Middle frontal gyrus (tissue), 1 donor: ENCODE measurements at regions not wholly inside any gene's neighbourhood (a gene's known extent, or its start where the extent isn't known, plus 50 kb on each side); places are given as distances from the start of the nearest gene placed in this dataset.
"Not testable (repeated sequence)": the region's sequence is repeated elsewhere in the genome, so short reads cannot be mapped to it uniquely, and the experiment has no call there.

Source experiments
- DNase-seq: peaks from one replicate; pipeline ENCODE4 v3.0.0-alpha.2; 2015; ENCODE audit warnings: low spot score; ENCODE audit errors: extremely low spot score

DNA sequence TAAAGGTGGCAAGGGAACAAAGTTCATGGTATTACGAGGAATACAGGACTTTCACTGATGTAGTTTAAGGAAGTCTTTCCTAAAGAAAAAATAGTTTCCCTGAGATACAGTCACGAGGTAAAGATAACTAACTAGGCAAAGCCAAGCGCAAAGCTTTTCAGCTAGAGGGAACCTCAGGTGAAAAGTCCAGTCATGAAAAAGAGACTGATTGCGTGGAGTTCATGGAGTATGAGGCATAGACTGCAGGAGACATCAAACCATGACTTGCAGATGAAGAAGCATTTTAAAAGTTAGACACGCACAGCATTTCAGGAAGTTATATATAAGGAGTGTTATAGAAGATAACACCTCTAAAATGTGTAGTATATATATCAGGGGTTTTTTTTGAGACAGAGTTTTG lies 205.6 kb upstream of the ZNF184 start:
- DNase-seq = no peak

DNA sequence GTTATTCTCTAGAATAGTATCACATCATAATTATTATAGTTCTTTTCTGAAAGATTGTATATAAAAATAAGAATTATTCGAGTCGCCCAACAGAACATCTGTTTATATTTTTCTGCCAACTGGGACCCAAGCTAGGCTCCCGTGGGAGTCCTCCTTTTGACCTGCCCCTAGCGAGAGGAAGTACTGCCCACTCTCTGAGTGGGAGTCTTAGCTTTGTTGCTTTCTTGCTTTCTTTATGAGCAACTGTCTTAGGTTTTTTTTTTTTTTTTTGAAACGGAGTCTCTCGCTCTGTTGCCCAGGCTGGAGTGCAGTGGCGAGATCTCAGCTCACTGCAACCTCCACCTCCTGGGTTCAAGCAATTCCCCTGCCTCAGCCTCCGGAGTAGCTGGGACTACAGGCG lies 202.0 kb upstream of the ZNF184 start:
- DNase-seq = no peak

DNA sequence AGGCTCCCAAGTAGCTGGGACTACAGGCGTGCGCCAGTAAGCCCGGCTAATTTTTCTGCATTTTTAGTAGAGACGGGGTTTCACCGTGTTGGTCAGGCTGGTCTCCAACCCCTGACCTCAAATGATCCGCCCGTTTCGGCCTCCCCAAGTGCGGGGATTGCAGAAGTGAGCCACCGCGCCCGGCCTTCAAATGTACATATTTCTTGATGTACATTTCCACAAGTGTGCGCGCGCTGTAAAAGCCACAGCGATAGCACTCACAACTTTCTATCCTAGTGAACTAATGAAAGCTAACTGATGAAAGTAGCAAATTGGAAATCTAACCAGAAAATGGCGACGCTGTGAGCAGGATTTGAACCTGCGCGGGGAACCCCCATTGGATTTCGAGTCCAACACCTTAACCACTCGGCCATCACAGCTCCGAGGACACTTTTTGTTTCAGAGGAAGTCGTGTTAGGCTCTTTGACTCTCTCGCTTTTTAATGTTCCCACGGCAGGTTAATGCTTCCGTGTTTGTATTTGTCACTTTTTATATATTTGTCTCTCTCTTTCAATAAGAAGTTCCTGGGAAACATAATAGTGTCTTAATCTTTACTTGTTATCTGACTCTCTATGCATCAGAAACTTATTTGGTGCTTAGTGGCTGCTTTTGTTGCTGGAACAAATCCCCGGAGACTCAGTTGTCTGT lies 199.4 kb upstream of the ZNF184 start:
- DNase-seq = no peak

DNA sequence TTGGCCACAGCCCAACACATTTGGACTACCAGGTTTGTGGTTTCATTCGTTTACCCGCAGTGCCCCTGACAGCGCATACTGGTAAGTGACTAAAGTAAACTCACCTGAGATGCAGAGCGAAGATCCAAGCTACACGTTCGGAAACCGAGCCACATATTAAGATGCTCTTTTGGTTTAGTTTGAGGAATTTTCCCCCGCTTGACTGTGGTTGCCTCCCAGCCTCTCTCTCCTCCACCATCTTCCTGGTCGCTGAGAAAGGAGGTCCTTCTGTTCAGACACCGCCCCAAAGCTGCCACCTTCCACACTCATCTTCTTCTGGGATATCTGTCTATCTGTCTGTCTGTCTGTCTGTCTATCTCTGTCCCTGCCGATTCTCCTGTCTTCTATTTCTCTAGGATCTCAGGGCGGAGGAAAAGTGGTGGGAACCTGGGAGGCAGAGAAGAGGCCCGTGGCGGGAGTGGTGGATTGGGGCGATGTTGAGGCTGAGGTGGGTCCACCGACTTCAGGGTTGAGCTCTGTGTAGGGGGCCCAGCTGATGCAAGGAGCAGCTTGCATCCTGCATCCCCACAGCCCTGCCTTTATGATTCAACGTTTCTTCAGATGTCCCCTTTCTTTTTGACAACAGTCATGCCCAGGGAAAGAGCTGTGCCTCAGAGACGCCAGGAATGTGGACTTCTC lies 196.9 kb upstream of the ZNF184 start:
- DNase-seq = no peak

DNA sequence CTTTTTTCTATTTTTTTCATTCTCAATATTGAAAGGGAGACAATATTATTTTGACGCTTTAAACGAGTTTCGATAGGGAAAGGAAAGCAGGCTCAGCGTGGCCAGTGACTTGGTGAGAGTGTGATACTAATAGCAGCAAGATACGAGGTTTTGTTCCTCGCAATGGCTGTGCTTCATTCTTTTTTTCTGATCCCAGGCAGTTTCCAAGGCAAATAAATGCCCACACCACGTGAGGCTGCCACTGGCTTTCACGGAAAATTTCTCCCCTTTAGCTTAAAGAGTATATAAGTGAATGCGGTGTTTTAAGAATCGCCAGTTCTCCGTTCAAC lies 196.4 kb upstream of the ZNF184 start:
- DNase-seq = no peak

DNA sequence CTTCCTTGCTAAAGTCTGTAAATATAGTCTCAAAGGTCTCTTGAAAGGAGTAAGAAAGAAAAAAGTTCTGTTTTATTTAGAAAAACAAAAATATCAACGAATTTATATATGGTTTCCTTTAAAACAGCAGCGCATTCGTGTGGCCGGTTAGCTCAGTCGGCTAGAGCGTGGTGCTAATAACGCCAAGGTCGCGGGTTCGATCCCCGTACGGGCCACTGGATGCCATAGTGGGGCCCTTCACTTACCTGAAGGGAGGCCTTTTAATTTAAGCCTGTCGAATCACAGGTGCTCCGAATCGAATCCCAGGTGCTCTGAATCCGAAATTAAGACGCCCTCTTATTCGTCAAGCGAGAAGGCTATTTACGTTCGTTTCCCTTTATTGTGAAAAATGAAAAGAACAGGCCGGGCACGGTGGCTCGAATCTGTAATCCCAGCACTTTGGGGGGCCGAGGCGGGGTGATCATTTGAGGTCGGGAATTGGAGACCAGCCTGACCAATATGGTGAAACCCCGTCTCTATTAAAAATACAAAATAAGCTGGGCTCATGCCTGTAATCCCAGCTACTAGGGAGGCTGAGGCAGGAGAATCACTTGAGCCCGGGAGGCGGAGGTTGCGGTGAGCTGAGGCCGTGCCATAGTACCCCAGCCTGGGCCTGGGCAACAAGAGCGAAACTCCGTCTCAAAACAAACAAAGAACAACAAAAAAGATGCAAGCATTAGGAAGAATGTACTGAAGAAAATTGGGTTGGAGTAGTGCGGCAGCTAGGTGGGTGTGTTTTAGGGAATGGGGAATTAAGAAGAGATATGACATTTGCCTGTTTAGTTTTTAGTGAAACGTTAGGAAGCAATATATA lies 195.8 kb upstream of the ZNF184 start:
- DNase-seq = no peak

DNA sequence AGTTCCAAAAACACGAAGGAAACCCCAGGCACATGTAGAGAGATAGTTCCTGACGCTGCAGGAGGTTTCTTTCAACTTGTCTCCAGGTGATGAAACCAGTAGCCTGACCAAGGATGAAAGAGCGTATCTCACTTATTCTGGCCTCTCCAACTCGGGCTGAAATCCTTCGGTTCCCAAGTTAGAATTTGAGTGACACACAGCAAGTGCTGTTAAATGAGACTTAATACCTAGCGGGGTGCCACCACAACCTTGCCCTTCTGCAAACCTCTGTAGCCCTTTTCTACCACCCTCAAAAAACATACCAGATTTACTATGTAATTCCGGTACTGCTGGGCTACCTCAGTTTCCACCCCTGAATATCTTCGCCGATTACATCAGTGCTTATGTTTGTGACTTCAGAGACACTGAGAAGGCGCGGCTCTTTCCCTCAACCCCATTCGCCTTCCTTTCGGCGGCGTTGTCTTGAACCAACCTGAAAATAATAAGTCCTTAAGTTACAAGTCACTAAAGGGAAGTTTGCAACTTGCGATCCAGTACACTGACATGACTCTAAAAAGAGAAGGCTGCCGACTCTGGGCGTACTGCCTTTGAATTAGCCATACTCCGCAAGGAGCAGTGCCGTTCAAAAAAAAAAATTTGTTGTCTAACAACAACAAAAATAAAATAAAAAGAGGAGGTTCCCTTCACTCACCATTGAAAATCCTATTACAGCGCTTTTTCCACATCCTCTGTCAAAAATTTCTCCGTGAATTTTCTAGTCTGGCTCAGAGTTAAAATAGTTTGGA lies 194.9 kb upstream of the ZNF184 start:
- no peak for DNase-seq

DNA sequence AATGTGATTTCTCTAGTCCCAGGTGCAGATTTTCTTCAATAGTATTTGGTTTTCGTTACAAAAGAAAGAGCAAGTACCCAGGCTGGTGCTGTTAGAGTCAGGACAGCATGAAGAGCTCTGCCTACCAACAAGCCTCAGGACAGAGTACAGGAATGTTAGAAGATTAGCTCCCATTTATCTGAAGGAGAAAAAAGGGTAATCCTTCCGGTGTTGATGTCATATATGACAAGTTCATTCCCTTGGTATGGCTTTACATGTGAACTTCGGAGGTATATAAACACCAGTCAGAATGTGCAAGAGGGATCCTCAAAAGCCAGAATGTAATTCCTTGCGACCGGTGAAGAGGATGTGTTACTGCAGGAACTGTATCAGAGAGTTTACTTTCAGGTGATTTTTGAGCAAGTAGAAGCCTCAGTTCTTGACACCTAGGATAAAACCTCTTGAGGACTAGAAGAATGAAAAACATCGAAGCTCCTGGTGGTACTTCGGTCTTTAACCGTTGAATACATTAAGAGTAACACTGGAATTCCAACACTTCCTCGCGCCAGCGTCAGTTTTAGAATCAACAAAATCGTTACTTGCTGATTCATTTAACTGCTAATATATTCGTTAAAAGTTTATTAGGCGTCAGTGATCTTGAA lies 194.2 kb upstream of the ZNF184 start:
- no peak for DNase-seq

DNA sequence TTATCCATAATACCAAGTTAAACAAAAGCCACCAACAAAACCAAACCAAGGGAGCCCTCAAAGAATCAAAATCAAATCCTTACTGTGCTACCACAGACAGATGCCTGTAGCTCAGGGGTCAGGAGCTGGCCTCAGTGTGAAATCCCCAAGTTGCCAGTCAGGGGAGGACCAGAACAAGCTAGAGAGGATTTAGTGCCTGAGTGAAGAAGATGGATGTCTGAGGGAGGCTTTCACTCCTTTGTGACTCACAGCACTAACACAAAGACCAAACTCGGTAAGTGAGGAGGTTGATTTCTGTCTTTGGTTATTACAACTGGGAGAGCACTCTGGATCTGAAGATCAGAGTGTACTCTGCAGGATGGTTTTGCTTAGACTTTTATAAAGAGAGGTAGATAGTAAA lies 189.9 kb upstream of the ZNF184 start:
- no peak for DNase-seq

DNA sequence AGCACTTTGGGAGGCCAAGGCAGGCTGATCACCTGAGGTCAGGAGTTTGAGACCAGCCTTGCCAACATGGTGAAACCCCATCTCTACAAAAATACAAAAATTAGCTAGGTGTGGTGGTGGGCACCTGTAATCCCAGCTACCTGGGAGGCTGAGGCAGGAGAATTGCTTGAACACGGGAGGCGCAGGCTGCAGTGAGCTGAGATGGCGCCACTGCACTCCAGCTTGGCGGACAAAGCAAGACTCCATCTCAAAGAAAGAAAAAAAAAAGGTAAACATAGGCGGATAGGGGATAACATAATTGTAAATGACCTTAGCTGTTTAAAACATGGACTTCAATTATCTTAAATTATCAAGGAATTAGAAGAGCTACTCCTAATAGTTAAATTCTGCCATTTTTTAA lies 189.3 kb upstream of the ZNF184 start:
- not testable (repeated sequence) for DNase-seq

DNA sequence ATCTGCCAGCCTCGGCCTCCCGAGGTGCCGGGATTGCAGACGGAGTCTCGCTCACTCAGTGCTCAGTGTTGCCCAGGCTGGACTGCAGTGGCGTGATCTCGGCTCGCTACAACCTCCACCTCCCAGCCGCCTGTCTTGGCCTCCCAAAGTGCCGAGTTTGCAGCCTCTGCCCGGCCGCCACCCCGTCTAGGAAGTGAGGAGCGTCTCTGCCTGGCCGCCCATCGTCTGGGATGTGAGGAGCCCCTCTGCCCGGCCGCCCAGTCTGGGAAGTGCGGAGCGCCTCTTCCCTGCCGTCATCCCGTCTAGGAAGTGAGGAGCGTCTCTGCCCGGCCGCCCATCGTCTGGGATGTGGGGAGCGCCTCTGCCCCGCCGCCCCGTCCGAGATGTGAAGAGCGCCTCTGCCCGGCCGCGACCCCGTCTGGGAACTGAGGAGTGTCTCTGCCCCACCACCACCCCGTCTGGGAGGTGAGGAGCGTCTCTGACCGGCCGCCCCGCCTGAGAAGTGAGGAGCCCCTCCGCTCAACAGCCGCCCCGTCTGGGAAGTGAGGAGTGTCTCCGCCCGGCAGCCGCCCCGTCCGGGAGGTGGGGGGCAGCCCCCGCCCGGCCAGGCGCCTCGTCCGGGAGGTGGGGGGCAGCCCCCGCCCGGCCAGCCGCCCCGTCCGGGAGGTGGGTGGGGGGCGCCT lies 180.4 kb upstream of the ZNF184 start:
- DNase-seq = not testable (repeated sequence)

DNA sequence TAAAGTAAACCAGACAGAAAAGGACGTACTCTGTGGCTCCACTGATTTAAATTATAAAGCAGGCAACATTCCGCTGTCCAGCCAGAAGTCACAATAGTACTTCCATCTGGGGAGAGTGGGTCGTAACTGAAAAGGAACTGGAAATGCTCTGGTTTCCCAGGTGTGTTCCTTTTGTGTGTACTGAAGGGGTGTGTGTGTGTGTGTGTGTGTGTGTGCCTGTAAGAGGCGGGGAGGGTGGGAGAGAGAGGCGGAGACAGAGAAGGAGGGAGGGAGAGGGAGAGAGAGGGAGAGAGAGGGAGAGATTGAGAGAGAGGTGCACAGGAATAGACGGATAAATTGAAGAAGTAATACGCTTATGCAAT lies 178.4 kb upstream of the ZNF184 start:
- no peak for DNase-seq

DNA sequence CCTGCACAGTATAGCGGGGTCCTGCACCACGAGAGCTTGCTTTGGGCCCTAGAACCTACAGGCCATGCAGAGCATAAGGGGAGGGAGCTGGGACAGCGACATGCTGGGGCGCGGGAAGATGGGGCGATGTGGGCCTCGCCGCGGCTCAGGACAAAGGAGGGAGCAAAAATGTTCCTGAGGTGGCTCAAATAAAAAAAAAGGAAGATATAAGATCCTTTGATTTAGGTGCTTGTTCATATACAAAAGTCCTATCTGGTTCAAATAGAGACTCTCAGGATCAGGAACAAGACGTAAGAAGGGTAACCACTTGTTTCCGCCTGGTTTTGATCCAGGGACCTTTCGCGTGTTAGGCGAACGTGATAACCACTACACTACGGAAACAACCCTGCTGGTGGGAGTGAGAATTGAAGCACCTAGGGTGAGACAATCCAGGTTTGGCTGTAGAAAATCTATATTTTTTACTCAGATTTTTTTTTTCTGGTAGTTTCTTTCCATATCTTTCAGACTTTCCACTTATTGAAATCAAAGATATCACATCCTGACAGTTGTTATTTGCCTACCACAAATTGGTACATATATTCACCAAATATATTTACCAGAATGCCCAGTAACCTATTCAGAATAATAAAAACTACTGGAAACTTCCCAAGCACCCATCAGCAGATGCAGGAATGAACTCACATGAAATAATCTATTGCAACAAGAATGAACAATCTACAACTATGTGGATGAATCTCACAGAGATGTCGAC lies 177.9 kb upstream of the ZNF184 start:
- DNase-seq = no peak

DNA sequence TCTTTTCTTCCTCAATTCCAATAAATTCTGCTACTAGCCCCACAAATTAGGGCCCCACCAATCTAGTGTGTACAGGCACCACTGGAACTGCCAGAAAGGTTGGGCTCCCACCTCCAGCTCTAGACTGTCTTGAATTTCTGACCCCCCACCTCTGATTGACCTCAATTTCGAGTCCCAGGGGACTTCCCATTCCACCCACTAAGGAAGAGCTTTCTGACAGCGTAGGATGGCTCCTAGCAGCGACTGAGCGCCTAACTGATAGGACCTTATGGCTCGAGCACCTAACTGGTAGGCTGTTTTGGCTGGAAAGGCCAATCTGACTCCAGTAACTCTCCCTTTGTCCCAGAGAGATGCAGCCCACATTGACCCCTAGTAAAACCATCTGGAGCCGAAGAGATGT lies 171.6 kb upstream of the ZNF184 start:
- DNase-seq = no peak

DNA sequence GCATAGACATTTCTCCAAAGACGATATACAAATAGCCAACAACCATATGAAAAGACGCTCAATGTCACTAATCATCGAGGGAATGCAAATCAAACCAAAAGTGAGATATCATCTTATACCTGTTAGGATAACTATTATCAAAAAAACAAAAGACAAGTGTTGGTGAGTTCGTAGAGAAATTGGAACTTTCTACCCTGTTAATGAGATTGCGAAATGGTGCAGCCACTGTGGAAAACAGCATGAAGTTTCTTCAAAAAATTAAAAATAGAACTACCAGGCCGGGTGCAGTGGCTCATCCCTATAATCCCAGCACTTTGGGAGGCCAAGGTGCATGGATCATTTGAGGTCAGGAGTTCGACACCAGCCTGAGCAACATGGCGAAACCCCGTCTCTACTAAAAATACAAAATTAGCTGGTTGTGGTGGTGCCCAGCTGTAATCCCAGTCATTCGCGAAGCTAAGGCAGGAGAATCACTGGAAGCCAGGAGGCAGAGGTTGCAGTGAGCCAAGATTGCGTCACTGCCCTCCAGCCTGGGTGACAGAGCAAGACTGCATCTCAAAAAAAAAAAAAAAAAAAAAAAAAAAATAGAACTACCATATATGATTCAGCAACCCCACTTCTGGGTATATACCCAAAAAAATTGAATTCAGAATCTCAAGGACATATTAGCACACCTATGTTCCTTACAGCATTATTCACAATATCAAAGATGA lies 170.0 kb upstream of the ZNF184 start:
- no peak for DNase-seq

DNA sequence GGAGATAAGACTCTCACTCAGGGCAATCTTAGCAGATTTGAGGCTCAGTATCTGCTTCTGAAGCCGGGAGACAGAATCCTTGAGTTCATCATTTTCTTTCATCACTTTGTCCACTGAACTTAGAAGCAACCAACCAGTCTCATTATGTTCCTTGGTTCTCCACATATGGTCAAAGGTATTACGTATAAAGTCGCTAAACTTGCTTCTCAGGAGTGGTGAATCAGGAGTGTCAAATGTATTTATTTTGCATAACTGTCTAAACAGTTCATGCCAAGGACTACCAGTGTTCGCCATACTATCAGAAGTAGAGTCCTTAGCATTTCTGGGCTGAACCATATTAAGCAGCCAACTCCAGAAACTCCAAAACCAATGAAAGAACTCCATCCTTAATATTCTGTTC lies 163.0 kb upstream of the ZNF184 start:
- DNase-seq = not testable (repeated sequence)

DNA sequence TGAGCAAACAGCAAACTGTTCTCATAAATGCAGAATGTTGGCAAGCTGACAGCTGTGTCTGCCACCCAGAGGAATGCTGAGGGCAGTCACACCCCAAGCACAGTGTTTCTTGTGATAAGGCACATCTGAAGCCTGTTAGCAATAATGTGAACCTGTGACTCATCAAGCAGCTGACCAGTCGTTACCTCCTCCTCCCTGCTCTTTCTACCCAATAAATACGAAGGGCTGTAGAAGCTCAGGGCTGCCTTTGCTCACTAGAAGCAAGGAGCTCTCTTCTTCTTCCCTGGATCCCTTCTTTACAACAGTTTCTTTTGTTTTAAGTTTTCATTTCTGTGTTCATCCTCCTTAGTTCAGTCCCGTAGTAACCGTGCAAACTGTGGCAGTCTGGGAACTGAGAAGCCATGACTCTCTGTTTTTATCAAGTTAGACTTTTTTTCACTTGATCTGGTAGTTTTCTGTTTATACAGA lies 160.3 kb upstream of the ZNF184 start:
- not testable (repeated sequence) for DNase-seq

DNA sequence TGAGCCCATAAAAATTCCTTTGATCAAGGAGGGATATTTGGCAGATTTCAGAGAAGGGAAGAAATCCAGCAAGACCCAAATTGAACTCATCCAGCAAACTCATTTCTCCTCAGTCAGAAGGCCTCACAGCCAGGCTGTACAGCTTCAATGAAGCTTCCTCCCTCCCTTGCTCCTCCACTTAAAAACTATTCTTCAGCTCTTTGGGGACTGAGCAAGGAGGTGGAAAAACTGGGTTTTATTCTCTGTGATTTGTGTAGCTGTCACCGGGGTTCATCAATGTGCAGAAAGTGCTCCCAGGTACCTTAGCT lies 158.7 kb upstream of the ZNF184 start:
- no peak for DNase-seq
